GM12878 (cell line): ENCODE measurements at regions not wholly inside any gene's neighbourhood (a gene's known extent, or its start where the extent isn't known, plus 50 kb on each side); places are given as distances from the start of the nearest gene placed in this dataset.

Experiments
- ATAC-seq: fragments of 200-7000 bp; cut with Tn5 transposase; 3 replicates; pipeline ENCODE4 v1.9.1; 2020; ENCODE audit warnings: mild to moderate bottlenecking, moderate library complexity
- BruUV-seq: library from RNA; stranded (reverse); fragments of 400-500 nt; replicated peaks from 2 replicates; lab custom pipeline; 2021; lab: Mats Ljungman, UMichigan
- CTCF ChIA-PET: fragments of 300-600 bp; sonication (Branson Sonifier 250); formaldehyde crosslinking; extraction: SDS; loops from one replicate; lab custom pipeline; 2021; ENCODE audit warnings: inconsistent platforms; lab: Yijun Ruan, JAX
- POLR2A ChIA-PET: fragments of 350-600 bp; formaldehyde crosslinking; extraction: SDS; loops from one replicate; lab custom pipeline; 2021; ENCODE audit warnings: inconsistent platforms; lab: Charles Lee
- RAD21 ChIA-PET: fragments of 300-600 bp; sonication (Branson Sonifier 250); formaldehyde crosslinking; loops from one replicate; lab custom pipeline; 2023; ENCODE audit warnings: antibody characterized with exemption; ENCODE audit not compliant: unreplicated experiment; lab: Charles Lee
- SMC1A ChIA-PET: fragments of 300-600 bp; sonication (Branson Sonifier 250); formaldehyde crosslinking; loops from one replicate; lab custom pipeline; 2023; ENCODE audit not compliant: unreplicated experiment, uncharacterized antibody; lab: Charles Lee
- DNase-seq: peaks from one replicate; pipeline ENCODE4 v3.0.0-alpha.2; 2011; ENCODE audit warnings: low read depth, low spot score
- FAIRE-seq: peaks from 3 replicates; lab custom pipeline; 2011; peaks lifted over from hg19 to GRCh38; lab: Jason Lieb, UNC
- H2AFZ ChIP-seq: 2 replicates; pipeline ENCODE4 v1.6.0; 2011; ENCODE audit warnings: low read depth, low read length, control low read depth; ENCODE audit not compliant: control insufficient read depth
- H3K27ac ChIP-seq: 2 replicates; pipeline ENCODE4 v1.5.1; 2011; ENCODE audit warnings: control low read depth; ENCODE audit not compliant: control insufficient read depth, insufficient read depth
- H3K27me3 ChIP-seq, 2 experiments: replicated peaks in 1 of 2; 2 replicates each; pipeline versions ENCODE4 v1.6.0 to v1.6.1; 2011; ENCODE audit warnings: low read length in 1 of 2; ENCODE audit not compliant: control insufficient read depth in 2 of 2, insufficient read depth in 2 of 2
- H3K36me3 ChIP-seq, 2 experiments: 2 replicates each; pipeline ENCODE4 v1.5.1; 2011; ENCODE audit warnings: low read length in 1 of 2; ENCODE audit not compliant: control insufficient read depth in 2 of 2, insufficient read depth in 2 of 2
- H3K4me1 ChIP-seq: 2 replicates; pipeline ENCODE4 v1.6.1; 2011; ENCODE audit warnings: mild to moderate bottlenecking, low read length, moderate library complexity, mixed read lengths; ENCODE audit not compliant: control insufficient read depth, insufficient read depth
- H3K4me2 ChIP-seq: 2 replicates; pipeline ENCODE4 v1.6.0; 2011; ENCODE audit warnings: control low read depth; ENCODE audit not compliant: control insufficient read depth, insufficient read depth
- H3K4me3 ChIP-seq: fragments of 200-600 bp; sonication (generic); 2 replicates; pipeline ENCODE4 v1.5.1; 2016
- H3K79me2 ChIP-seq: 2 replicates; pipeline ENCODE4 v1.6.0; 2011; ENCODE audit warnings: low read length; ENCODE audit not compliant: control insufficient read depth, insufficient read depth
- H3K9ac ChIP-seq: 2 replicates; pipeline ENCODE4 v1.8.0; 2011; ENCODE audit warnings: low read length, control low read depth, mixed read lengths; ENCODE audit not compliant: control insufficient read depth, insufficient read depth
- H3K9me3 ChIP-seq: replicated peaks from 3 replicates; pipeline ENCODE4 v1.5.1; 2011; ENCODE audit warnings: mild to moderate bottlenecking, low read length; ENCODE audit not compliant: control insufficient read depth, insufficient read depth
- H4K20me1 ChIP-seq: 2 replicates; pipeline ENCODE4 v1.6.0; 2011; ENCODE audit not compliant: control insufficient read depth, insufficient read depth
- BACH1 ChIP-seq: fragments of 450-650 bp; IDR thresholded peaks from 2 replicates; pipeline ENCODE4 v1.6.1; 2017; ENCODE audit warnings: mild to moderate bottlenecking, borderline replicate concordance
- BRCA1 ChIP-seq: IDR thresholded peaks from 2 replicates; pipeline ENCODE4 v1.6.1; 2011; ENCODE audit warnings: low read depth, low read length, improper control_type of control experiment
- CHD2 ChIP-seq: IDR thresholded peaks from 2 replicates; pipeline ENCODE4 v1.6.1; 2011; ENCODE audit warnings: low read depth, low read length, improper control_type of control experiment, borderline replicate concordance
- CREM ChIP-seq: IDR thresholded peaks from 2 replicates; pipeline ENCODE4 v1.6.1; 2014; ENCODE audit warnings: antibody characterized with exemption, low read depth
- ESRRA ChIP-seq: IDR thresholded peaks from 2 replicates; pipeline ENCODE4 v1.6.1; 2012; ENCODE audit warnings: mild to moderate bottlenecking, low read length, improper control_type of control experiment
- JUND ChIP-seq: IDR thresholded peaks from 2 replicates; pipeline ENCODE4 v1.6.1; 2012; ENCODE audit warnings: low read depth, mild to moderate bottlenecking, low read length, improper control_type of control experiment, moderate library complexity
- MTA3 ChIP-seq: IDR thresholded peaks from 2 replicates; pipeline ENCODE4 v1.6.1; 2012; ENCODE audit warnings: low read length, inconsistent platforms, borderline replicate concordance
- NFXL1 ChIP-seq: fragments of 450-650 bp; IDR thresholded peaks from 2 replicates; pipeline ENCODE4 v1.6.1; 2017; ENCODE audit warnings: antibody characterized with exemption, mild to moderate bottlenecking, borderline replicate concordance
- NR2F1 ChIP-seq: fragments of 450-650 bp; conservative IDR thresholded peaks from 2 replicates; pipeline ENCODE4 v1.6.1; 2017; ENCODE audit warnings: mild to moderate bottlenecking
- PAX5 ChIP-seq: IDR thresholded peaks from 2 replicates; pipeline ENCODE4 v1.6.1; 2011; ENCODE audit warnings: low read depth, low read length, borderline replicate concordance
- PAX8 ChIP-seq: fragments of 450-650 bp; IDR thresholded peaks from 2 replicates; pipeline ENCODE4 v1.6.1; 2017; ENCODE audit warnings: mild to moderate bottlenecking, moderate library complexity
- PML ChIP-seq: IDR thresholded peaks from 2 replicates; pipeline ENCODE4 v1.6.1; 2012; ENCODE audit warnings: low read length, inconsistent platforms
- POLR2AphosphoS2 ChIP-seq: IDR thresholded peaks from 2 replicates; pipeline ENCODE4 v1.6.1; 2011; ENCODE audit warnings: low read depth, mild to moderate bottlenecking, low read length, improper control_type of control experiment, moderate library complexity
- RB1 ChIP-seq: fragments of 450-650 bp; formaldehyde crosslinking; IDR thresholded peaks from 2 replicates; pipeline ENCODE4 v1.6.1; 2017; ENCODE audit warnings: mild to moderate bottlenecking, borderline replicate concordance
- RBBP5 ChIP-seq: fragments of 200-600 bp; sonication (generic); conservative IDR thresholded peaks from 2 replicates; pipeline ENCODE4 v1.6.1; 2016
- SREBF1 ChIP-seq: IDR thresholded peaks from 2 replicates; pipeline ENCODE4 v1.6.1; 2012; ENCODE audit warnings: mild to moderate bottlenecking, low read length
- STAT3 ChIP-seq: IDR thresholded peaks from 2 replicates; pipeline ENCODE4 v1.6.1; 2011; ENCODE audit warnings: low read depth, low read length, improper control_type of control experiment
- ZSCAN29 ChIP-seq: fragments of 450-650 bp; IDR thresholded peaks from 2 replicates; pipeline ENCODE4 v1.6.1; 2017; ENCODE audit warnings: mild to moderate bottlenecking, moderate library complexity
- WGBS: methylation state at CpG from one replicate; pipeline ENCODE4 v1.1.6; 2016; ENCODE audit warnings: low lambda C conversion rate; ENCODE audit not compliant: insufficient replicate concordance, insufficient coverage; ENCODE audit errors: missing lambda C conversion rate; 5-methylcytosine and 5-hydroxymethylcytosine counted together
- in situ Hi-C: fragments of 300-500 bp; cut with MboI; formaldehyde crosslinking; loops from 9 replicates; pipeline ENCODE4 v1.14.3; 2018; ENCODE audit warnings: mixed read lengths
- intact Hi-C: fragments of 100-400 bp; cut with micrococcal nuclease; formaldehyde crosslinking; loops from one replicate; pipeline ENCODE4 v1.14.2; 2022; ENCODE audit not compliant: unreplicated experiment
- TF ChIP-seq, protein P1 (sequence below): fragments of 450-650 bp; IDR thresholded peaks from 2 replicates; pipeline ENCODE4 v1.6.1; 2017; ENCODE audit warnings: mild to moderate bottlenecking, moderate library complexity

DNA sequence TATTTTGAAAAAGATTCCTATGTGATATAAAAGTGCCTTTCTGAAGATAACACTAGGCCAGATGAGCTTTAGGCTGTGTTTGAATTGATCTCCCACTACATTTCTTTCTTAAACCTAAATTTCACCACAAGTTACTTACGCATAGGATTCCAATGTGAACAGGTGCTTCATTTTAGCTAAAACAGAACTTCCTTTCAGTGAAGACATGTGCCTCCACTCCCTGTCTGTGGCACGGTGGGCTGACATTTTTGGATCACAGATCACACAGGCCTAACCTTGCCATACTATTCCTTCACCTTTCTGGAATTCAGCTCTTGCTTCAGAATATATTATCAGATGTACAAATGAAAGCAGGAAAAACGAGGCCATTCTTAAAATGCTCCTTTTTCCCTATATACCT, 231.8 kb downstream of the SAMD5 start:
- TF ChIP-seq BACH1 (no peak), JUND (no peak), CREM (no peak), CHD2 (no peak), STAT3 (no peak), MTA3 (no peak), NR2F1 (no peak), PAX5 (no peak), BRCA1 (no peak), ZSCAN29 (no peak), POLR2AphosphoS2 (no peak), PAX8 (no peak), ESRRA (no peak), SREBF1 (no peak), RB1 (no peak), NFXL1 (no peak), RBBP5 (no peak), PML (no peak)
- TF ChIP-seq, protein P1, sequence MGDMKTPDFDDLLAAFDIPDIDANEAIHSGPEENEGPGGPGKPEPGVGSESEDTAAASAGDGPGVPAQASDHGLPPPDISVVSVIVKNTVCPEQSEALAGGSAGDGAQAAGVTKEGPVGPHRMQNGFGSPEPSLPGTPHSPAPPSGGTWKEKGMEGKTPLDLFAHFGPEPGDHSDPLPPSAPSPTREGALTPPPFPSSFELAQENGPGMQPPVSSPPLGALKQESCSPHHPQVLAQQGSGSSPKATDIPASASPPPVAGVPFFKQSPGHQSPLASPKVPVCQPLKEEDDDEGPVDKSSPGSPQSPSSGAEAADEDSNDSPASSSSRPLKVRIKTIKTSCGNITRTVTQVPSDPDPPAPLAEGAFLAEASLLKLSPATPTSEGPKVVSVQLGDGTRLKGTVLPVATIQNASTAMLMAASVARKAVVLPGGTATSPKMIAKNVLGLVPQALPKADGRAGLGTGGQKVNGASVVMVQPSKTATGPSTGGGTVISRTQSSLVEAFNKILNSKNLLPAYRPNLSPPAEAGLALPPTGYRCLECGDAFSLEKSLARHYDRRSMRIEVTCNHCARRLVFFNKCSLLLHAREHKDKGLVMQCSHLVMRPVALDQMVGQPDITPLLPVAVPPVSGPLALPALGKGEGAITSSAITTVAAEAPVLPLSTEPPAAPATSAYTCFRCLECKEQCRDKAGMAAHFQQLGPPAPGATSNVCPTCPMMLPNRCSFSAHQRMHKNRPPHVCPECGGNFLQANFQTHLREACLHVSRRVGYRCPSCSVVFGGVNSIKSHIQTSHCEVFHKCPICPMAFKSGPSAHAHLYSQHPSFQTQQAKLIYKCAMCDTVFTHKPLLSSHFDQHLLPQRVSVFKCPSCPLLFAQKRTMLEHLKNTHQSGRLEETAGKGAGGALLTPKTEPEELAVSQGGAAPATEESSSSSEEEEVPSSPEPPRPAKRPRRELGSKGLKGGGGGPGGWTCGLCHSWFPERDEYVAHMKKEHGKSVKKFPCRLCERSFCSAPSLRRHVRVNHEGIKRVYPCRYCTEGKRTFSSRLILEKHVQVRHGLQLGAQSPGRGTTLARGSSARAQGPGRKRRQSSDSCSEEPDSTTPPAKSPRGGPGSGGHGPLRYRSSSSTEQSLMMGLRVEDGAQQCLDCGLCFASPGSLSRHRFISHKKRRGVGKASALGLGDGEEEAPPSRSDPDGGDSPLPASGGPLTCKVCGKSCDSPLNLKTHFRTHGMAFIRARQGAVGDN = no peak
- CTCF ChIA-PET = no interaction called here

More for the DNA sequence above, 231.8 kb downstream of the SAMD5 start:
- Histone ChIP-seq H3K36me3 (no peaks in the 10 kb centered on the region), H3K4me3 (no peak overlapping the region), H3K27ac (no peak overlapping the region), H3K9me3 (no peaks in the 10 kb centered on the region), H3K27me3 (no peaks in the 10 kb centered on the region), H3K9ac (no peak overlapping the region), H4K20me1 (no peaks in the 10 kb centered on the region), H2AFZ (no peak overlapping the region), H3K79me2 (no peaks in the 10 kb centered on the region), H3K4me2 (no peak overlapping the region), H3K4me1 (no peaks in the 10 kb centered on the region)
- in situ Hi-C loops = no loop called here
- FAIRE-seq (no peak), ATAC-seq (no peak), DNase-seq (no peak)
- WGBS = 35% methylated on average over 3 of the region's 3 CpGs
- ChIA-PET SMC1A (no interaction called here), POLR2A (no interaction called here), RAD21 (no interaction called here)
- intact Hi-C loops = no loop called here
- no TSS peak for BruUV-seq
